Fibroblast of villous mesenchyme (primary cell): ENCODE measurements at regions not wholly inside any gene's neighbourhood (a gene's known extent, or its start where the extent isn't known, plus 50 kb on each side); places are given as distances from the start of the nearest gene placed in this dataset.

Experiments used
- DNase-seq: peaks from one replicate; pipeline ENCODE4 v3.0.0-alpha.2; 2010; ENCODE audit warnings: low read depth
- H3K4me3 ChIP-seq: 2 replicates; pipeline ENCODE4 v1.5.1; 2011; ENCODE audit warnings: low read depth, mild to moderate bottlenecking, low read length
- TF ChIP-seq, protein P1 (sequence below): IDR thresholded peaks from 2 replicates; pipeline ENCODE4 v1.5.1; 2012; ENCODE audit warnings: low read depth, mild to moderate bottlenecking, low read length; ENCODE audit not compliant: insufficient read depth

DNA sequence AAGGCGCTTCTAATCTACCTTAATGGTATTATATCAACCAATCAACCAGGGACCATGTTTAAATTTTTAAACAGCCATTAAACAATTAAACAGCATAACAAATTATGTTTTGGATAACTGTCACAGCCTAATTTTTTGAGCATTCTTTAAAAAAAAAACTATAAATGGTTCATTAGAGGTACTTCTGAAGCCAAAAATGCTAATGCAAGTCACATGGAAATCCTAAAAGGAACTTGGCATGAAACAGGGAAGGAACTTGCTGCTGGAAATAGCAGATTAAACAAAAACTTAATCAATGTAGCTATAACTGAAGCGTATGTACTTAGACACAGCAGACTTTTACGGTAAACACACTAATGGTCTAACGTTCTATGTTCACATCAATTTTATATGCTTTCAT is 190.2 kb upstream of the BTG1 start:
- TF ChIP-seq, protein P1, sequence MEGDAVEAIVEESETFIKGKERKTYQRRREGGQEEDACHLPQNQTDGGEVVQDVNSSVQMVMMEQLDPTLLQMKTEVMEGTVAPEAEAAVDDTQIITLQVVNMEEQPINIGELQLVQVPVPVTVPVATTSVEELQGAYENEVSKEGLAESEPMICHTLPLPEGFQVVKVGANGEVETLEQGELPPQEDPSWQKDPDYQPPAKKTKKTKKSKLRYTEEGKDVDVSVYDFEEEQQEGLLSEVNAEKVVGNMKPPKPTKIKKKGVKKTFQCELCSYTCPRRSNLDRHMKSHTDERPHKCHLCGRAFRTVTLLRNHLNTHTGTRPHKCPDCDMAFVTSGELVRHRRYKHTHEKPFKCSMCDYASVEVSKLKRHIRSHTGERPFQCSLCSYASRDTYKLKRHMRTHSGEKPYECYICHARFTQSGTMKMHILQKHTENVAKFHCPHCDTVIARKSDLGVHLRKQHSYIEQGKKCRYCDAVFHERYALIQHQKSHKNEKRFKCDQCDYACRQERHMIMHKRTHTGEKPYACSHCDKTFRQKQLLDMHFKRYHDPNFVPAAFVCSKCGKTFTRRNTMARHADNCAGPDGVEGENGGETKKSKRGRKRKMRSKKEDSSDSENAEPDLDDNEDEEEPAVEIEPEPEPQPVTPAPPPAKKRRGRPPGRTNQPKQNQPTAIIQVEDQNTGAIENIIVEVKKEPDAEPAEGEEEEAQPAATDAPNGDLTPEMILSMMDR = no peak
- DNase-seq = no peak
- H3K4me3 ChIP-seq = no peak overlapping the region

DNA sequence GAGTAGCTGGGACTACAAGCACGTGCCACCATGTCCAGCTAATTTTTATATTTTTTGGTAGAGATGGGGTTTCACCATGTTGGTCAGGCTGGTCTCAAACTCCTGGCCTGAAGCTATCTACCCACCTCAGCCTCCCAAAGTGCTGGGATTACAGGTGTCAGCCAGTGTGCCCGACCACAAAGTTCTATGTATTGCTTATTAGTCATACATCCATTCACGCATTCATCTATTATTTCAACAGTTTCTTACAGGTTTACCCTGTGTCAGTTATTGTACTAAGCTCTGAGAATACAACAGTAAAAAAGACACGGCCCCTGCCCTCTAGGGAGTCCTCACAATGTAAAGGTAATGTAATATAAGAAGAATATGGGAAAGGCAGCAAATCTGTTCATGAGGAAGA is 188.9 kb upstream of the BTG1 start:
- H3K4me3 ChIP-seq = no peak overlapping the region
- no peak for DNase-seq
- TF ChIP-seq, protein P1 = no peak

DNA sequence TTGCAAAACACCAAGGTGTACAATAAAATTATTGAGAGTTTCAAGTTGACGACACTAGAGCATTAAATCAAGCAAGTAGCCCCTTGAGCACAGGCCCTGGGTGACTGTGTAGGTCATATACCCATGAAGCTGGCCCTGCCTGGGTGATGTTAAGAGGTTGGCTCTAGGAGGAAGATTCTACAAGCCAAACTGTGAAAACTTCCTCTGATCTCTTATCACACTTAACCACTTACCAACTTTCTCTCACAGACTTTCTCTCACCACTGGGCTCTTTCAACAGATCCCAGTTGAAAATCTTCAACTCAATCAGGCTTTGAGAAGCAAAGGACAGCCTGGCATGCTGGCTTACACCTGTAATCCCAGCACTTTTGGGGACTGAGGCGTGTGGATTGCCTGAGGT is 186.9 kb upstream of the BTG1 start:
- DNase-seq = no peak
- TF ChIP-seq, protein P1 = no peak
- H3K4me3 ChIP-seq = no peak overlapping the region

DNA sequence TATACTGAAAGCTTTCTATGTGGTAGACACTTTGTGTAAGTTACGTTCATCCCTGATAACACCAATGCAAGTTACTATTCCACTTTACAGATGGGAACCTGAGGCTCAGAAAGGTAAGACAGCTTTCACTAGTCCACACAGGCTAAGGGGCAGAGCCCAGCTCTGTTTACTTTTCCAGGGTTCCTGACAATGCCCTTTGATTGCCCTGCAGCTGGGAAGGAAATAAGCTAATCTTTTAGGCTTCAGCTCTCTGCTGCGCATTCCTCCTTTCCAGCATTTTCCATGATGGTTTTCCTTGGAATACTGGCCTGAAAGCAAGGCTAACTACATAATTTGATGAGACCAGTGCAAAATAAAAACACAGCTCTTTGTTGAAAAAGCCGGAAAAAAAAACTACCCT is 185.7 kb upstream of the BTG1 start:
- DNase-seq = no peak
- TF ChIP-seq, protein P1 = no peak
- H3K4me3 ChIP-seq = no peak overlapping the region

DNA sequence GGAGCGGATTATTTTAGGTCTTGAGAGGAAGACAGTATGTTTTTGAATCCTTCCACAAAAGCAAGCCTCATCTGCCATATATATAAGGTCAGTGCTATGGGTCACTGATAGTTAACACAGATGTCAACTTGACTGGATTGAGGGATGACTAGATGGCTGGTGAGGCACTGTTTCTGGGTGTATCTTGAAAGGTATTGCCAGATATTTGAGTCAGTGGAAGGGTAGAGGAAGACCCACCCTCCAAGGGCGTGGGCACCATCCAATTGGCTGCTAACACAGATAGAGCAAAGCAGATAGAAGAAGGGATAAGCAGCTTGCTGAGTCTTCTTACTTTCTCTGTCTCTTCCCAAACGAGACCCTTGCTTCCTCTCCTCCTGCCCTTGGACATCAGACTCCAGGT is 185.0 kb upstream of the BTG1 start:
- TF ChIP-seq, protein P1 = no peak
- no peak overlapping the region for H3K4me3 ChIP-seq
- no peak for DNase-seq

DNA sequence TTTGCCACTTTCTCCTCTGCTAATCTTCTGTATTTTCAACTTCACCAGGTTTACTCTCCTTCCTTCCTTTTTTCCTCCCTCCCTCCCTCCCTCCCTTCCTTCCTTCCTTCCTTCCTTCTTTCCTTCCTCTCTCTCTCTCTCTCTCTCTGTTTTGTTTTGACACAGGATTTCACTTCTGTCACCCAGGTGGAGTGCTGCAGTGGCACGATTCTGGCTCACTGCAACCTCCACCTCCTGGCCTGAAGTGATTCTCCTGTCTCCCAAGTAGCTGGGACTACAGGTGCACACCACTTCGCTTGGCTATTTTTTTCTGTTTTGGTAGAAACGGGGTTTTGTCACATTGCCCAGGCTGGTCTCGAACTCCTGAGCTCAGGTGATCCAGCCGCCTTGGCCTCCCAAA is 181.2 kb upstream of the BTG1 start:
- DNase-seq = no peak
- TF ChIP-seq, protein P1 = no peak

DNA sequence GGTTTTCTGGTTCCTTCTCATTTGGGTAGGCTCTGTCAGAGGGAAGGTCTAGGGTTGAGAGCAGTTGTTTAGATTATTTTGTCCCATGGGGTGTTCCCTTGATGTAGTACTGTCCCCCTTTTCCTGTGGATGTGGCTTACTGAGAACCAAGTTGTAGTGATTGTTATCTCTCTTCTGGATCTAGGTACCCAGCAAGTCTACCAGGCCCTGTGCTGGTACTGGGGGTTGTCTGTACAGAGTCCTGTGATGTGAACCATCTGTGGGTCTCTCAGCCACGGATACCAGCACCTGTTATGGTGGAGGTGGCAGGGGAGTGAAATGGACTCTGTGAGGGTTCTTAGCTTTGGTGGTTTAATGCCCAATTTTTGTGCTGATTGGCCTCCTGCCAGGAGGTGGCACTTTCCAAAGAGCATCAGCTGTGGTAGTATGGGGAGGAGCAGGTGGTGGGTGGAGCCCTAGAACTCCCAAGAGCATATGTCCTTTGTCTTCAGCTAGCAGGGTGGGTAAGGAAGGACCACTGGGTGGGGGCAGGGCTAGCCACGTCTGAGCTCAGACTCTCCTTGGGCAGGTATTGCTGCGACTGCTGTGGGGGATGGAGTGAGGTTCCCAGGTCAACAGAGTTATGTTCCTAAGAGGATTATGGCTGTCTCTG is 179.3 kb upstream of the BTG1 start:
- no peak overlapping the region for H3K4me3 ChIP-seq
- TF ChIP-seq, protein P1 = no peak
- no peak for DNase-seq

More for the DNA sequence above, 181.2 kb upstream of the BTG1 start:
- H3K4me3 ChIP-seq = no peak overlapping the region
